Spleen (tissue), 7 donors: ENCODE measurements at regions not wholly inside any gene's neighbourhood (a gene's known extent, or its start where the extent isn't known, plus 50 kb on each side); places are given as distances from the start of the nearest gene placed in this dataset.

Experiments
- CTCF ChIP-seq, 11 experiments: fragments of 200-600 bp in 7 of 11; fragments of 450-650 bp in 4 of 11; sonication (generic) in 4 of 11; IDR thresholded peaks in 8 of 11; conservative IDR thresholded peaks in 3 of 11; 1 replicate in 7 of 11; 2 replicates in 4 of 11; pipeline versions ENCODE4 v1.4.0 to v1.8.0; 2016 to 2021; ENCODE audit warnings: antibody characterized with exemption in 11 of 11, inconsistent platforms in 4 of 11, mild to moderate bottlenecking in 1 of 11
- POLR2A ChIP-seq, 3 donors: fragments of 450-650 bp; IDR thresholded peaks; one replicate each; pipeline ENCODE4 v1.5.1; 2017; ENCODE audit warnings: antibody characterized with exemption in 3 of 3, mild to moderate bottlenecking in 1 of 3
- POLR2AphosphoS5 ChIP-seq, 3 donors: sonication (generic); formaldehyde crosslinking; IDR thresholded peaks; one replicate each; pipeline ENCODE4 v1.5.1; 2017; ENCODE audit warnings: antibody characterized with exemption in 3 of 3
- donor health status: DM: no; HTN: no; CAD: no; lungs with moderate emphysema.
- donor health status: DM: no; HTN: no; CAD: no.
- donor health status: DM: no; HTN: no; CAD: no.

- TF ChIP-seq CTCF (IDR thresholded peaks at IDR 0.05 in 8 of 11, conservative IDR thresholded peaks at IDR 0.05 in 3 of 11), result no peak
- no peak for TF ChIP-seq POLR2AphosphoS5 (IDR thresholded peaks at IDR 0.05)
- TF ChIP-seq POLR2A (IDR thresholded peaks at IDR 0.05), result no peak
These were observed 363.3 kb downstream of the PCDH7 start for GRCh38 chr4:31083456-31083855.
